Left ventricle myocardium inferior (tissue), 1 donor: ENCODE measurements at regions not wholly inside any gene's neighbourhood (a gene's known extent, or its start where the extent isn't known, plus 50 kb on each side); places are given as distances from the start of the nearest gene placed in this dataset.

Experiments
- DNase-seq: peaks from one replicate; pipeline ENCODE4 v3.0.0-alpha.2; 2020
- H3K27ac ChIP-seq: fragments of 200-600 bp; replicated peaks from 2 replicates; pipeline ENCODE4 v1.8.0; 2021
- H3K27me3 ChIP-seq: fragments of 200-600 bp; 2 replicates; pipeline ENCODE4 v1.8.0; 2021; ENCODE audit warnings: low read depth
- H3K36me3 ChIP-seq: fragments of 200-600 bp; 2 replicates; pipeline ENCODE4 v1.8.0; 2021
- H3K4me1 ChIP-seq: fragments of 200-600 bp; 2 replicates; pipeline ENCODE4 v1.8.0; 2021
- H3K4me3 ChIP-seq: fragments of 200-600 bp; 2 replicates; pipeline ENCODE4 v1.8.0; 2021; ENCODE audit warnings: mild to moderate bottlenecking, moderate library complexity
- H3K9me3 ChIP-seq: fragments of 200-600 bp; replicated peaks from 2 replicates; pipeline ENCODE4 v1.8.0; 2021
- intact Hi-C: fragments of 100-400 bp; cut with micrococcal nuclease; formaldehyde crosslinking; loops from one replicate; pipeline ENCODE4 v1.11.0; 2022
- TF ChIP-seq, protein P1 (sequence below): fragments of 200-600 bp; IDR thresholded peaks from 2 replicates; pipeline ENCODE4 v1.8.0; 2021; ENCODE audit warnings: antibody characterized with exemption, mild to moderate bottlenecking, borderline replicate concordance
- donor health status: DM: no; HTN: yes; CAD: no; lungs with severe emphysema.

DNA sequence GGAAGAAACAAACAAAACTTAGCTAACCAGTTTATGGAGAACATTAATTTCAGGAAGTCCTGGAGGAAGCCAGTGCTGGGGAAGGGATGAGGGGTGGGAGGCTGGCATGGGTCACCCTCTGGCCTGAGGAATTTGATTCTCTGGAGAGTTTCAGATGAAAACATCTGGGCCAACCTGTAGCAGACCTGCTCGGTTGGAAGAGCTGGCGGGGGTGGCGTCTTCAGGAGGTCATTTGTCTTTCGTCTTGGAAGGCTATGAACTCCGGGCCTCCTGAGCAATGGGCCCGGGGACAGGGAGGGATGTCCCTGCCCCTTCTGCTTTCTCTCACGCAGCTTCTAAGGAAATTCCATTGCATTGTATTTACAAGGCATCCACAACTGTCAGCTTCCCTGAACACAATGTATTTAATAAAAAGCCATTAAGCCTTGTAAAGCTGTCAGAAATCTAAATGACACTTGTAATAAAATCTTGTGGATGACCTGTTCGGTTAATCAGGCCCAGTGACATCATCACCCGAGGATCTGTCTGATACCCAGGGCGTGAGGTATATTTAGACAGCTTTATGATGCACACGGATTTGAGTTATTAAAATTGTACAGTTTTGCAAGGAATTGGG is 250.5 kb downstream of the RAB11FIP2 start:
- H3K4me1 ChIP-seq: no peaks in the 10 kb centered on the region
- H3K27me3 ChIP-seq: peaks cover 43% of the 10 kb centered on the region
- no peak for DNase-seq
- H3K9me3 ChIP-seq: no peaks in the 10 kb centered on the region
- TF ChIP-seq, protein P1, sequence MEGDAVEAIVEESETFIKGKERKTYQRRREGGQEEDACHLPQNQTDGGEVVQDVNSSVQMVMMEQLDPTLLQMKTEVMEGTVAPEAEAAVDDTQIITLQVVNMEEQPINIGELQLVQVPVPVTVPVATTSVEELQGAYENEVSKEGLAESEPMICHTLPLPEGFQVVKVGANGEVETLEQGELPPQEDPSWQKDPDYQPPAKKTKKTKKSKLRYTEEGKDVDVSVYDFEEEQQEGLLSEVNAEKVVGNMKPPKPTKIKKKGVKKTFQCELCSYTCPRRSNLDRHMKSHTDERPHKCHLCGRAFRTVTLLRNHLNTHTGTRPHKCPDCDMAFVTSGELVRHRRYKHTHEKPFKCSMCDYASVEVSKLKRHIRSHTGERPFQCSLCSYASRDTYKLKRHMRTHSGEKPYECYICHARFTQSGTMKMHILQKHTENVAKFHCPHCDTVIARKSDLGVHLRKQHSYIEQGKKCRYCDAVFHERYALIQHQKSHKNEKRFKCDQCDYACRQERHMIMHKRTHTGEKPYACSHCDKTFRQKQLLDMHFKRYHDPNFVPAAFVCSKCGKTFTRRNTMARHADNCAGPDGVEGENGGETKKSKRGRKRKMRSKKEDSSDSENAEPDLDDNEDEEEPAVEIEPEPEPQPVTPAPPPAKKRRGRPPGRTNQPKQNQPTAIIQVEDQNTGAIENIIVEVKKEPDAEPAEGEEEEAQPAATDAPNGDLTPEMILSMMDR: no peak
- H3K36me3 ChIP-seq: no peaks in the 10 kb centered on the region
- no peak overlapping the region for H3K4me3 ChIP-seq
- no peak overlapping the region for H3K27ac ChIP-seq
- intact Hi-C loops: no loop called here

DNA sequence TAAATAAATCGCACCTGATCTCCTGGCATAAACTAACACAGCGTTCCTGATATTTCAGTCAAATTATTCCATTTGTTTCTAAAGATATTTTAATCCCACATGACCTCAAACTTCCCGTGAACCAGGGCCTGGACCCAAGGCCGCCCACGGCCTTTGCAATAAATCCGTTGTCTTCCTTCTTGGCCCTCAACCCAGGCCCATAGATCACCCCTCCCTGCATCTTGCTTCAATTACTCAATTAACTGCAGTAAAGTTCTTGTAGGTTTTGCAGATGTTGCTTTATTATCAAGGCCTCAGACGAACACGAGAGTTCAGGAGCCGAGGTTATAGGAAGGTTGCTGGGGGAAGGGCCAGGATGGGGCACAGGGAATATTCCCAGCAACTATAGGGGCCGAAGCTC is 249.4 kb downstream of the RAB11FIP2 start:
- TF ChIP-seq, protein P1: no peak
- DNase-seq: no peak
- Histone ChIP-seq H3K4me3 (no peak overlapping the region), H3K27ac (no peak overlapping the region), H3K27me3 (peaks cover 44% of the 10 kb centered on the region), H3K36me3 (no peaks in the 10 kb centered on the region), H3K9me3 (no peaks in the 10 kb centered on the region), H3K4me1 (no peaks in the 10 kb centered on the region)
- intact Hi-C loops: no loop called here

DNA sequence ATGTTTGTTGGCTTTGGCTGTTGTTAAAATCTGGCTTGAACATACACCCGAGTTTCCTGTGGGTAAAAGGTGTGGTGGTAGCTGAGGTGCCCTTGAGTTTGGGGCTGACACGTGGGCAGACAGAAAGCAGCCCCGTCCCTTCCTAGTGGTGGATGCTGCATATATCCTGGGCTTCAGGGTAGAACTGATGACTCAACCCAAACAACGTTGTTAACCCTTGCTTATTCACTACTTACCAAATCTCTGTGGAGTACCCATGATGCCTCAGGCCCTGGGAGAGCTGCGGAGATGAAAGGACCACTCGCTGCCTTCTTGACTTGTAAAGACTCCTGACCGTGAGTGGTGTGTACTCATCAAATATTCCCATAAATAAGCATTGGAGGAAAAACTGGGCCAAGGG is 245.1 kb downstream of the RAB11FIP2 start:
- H3K4me1 ChIP-seq: no peaks in the 10 kb centered on the region
- H3K9me3 ChIP-seq: no peaks in the 10 kb centered on the region
- H3K27me3 ChIP-seq: peaks cover 43% of the 10 kb centered on the region
- H3K4me3 ChIP-seq: no peak overlapping the region
- no peak overlapping the region for H3K27ac ChIP-seq
- no peak for DNase-seq
- TF ChIP-seq, protein P1: no peak
- no peaks in the 10 kb centered on the region for H3K36me3 ChIP-seq
- intact Hi-C loops: no loop called here

DNA sequence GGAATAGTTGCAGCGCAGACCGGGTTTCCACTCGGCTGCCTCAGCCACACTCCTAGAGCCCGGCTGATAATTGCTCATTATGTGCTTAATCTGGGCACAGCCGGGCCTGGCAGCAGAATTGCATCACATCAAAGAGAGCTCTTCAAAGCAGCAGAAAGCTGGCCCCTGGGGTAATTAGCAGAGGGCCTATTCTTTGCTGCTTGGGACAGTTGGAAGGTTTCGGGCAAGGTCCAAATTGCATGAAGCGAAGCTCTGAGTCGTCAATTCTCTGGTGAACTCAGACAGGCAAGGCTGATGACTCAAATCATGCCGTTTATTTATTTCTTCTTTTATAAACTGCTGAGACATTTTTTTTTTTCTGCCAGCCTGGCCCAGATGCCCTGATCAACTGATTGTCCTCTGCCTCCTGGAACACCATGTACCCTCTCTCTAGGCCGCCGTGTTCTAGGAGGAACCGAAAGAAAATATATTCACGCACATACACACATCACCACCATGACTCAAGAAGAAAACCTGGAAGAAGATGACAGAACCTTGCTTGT is 242.2 kb downstream of the RAB11FIP2 start:
- intact Hi-C loops: no loop called here

DNA sequence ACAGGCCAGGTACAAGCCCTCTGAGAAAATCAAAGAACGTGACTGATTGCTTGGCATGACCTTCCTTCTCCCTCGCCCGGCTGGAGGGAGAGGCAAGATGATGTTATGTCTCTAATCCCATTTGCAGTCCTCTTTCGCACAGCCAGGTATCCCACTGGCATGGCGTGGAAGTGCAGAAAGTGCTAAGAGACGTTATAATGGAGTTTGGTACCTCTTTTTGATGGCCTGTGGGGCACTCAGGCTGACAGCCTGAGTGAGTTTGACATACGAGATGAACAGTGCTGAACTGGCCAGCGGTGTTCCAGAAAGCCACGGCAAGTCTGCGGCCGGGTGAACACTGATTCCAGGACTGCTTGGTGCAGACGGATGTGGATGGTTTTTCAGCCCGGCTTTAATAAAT is 241.6 kb downstream of the RAB11FIP2 start:
- Histone ChIP-seq H3K36me3 (no peaks in the 10 kb centered on the region), H3K9me3 (peaks cover 8% of the 10 kb centered on the region), H3K27ac (no peak overlapping the region), H3K27me3 (peaks cover 57% of the 10 kb centered on the region), H3K4me3 (no peak overlapping the region), H3K4me1 (no peaks in the 10 kb centered on the region)
- intact Hi-C loops: no loop called here
- DNase-seq: no peak
- TF ChIP-seq, protein P1: no peak

More for the DNA sequence above, 242.2 kb downstream of the RAB11FIP2 start:
- no peaks in the 10 kb centered on the region for H3K36me3 ChIP-seq
- DNase-seq: no peak
- no peak overlapping the region for H3K4me3 ChIP-seq
- peaks cover 4% of the 10 kb centered on the region for H3K9me3 ChIP-seq
- no peaks in the 10 kb centered on the region for H3K4me1 ChIP-seq
- peaks cover 57% of the 10 kb centered on the region for H3K27me3 ChIP-seq
- TF ChIP-seq, protein P1: no peak
- H3K27ac ChIP-seq: no peak overlapping the region
